ENCODE measurements at regions not wholly inside any gene's neighbourhood (a gene's known extent, or its start where the extent isn't known, plus 50 kb on each side); places are given as distances from the start of the nearest gene placed in this dataset.

- TF ChIP-seq CTCF (IDR thresholded peaks at IDR 0.05) (peak; percentile 51 to 76 (median 66)), POLR2A (IDR thresholded peaks at IDR 0.05) (no peak)
Observed at GRCh38 chr13:65638572-65639168, 1591.5 kb downstream of the PCDH9 start.
